ENCODE measurements at regions not wholly inside any gene's neighbourhood (a gene's known extent, or its start where the extent isn't known, plus 50 kb on each side); places are given as distances from the start of the nearest gene placed in this dataset.

- TF ChIP-seq EZH2 (IDR thresholded peaks at IDR 0.05; ENCODE audit: borderline replicate concordance, low read length): no peak
- TF ChIP-seq CTCF (conservative IDR thresholded peaks at IDR 0.05 in 1 of 2, IDR thresholded peaks at IDR 0.05 in 1 of 2; ENCODE audit: extremely low read depth in 1 of 2, insufficient read depth in 1 of 2, low read depth in 1 of 2, low read length in 2 of 2): no peak
These were observed 146.0 kb downstream of the MIS18A start for GRCh38 chr21:32132881-32133280.

Data from mammary epithelial cell (primary cell).